GM21447 (cell line): ENCODE measurements at regions not wholly inside any gene's neighbourhood (a gene's known extent, or its start where the extent isn't known, plus 50 kb on each side); places are given as distances from the start of the nearest gene placed in this dataset.
"Not testable (repeated sequence)": the region's sequence is repeated elsewhere in the genome, so short reads cannot be mapped to it uniquely, and the experiment has no call there.

Experiments
- ATAC-seq: cut with Tn5 transposase; IDR thresholded peaks from one replicate; pipeline ENCODE4 v1.9.1; 2021; ENCODE audit not compliant: unreplicated experiment

DNA sequence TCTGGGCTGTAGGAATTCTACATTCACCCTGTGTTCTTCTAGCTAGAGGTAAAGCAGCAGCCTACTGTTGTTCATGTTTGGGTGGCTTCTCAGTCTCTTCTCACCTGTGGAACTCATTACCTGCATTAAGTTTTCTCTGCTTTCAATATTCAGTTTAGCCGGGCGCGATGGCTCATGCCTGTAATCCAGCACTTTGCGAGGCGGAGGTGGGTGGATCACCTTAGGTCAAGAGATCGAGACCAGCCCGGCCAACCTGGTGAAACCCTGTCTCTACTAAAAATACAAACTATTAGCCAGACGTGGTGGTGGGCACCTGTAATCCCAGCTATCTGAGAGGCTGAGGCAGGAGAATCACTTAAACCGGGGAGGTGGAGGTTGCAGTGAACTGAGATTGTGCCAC is 139.8 kb upstream of the UBE2E3 start:
- no peak for ATAC-seq

DNA sequence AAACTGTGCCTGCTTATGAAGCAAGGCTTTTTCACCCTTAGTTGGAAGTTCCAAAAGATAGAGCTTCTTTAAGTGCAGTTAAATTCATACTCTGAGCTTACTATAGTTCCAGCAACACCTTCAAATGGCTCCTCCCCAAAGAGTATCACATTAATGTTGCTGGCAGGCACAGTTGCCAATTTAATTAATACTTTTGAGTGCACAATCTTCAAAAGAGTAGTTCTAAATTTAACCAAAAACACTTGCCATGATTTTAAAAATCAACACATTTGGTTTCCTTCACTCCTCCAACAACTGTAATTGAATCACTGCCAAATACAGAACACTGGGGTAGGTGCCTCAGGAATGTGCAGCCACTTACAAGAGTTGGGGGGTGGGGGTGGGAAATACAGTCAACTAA is 150.6 kb upstream of the UBE2E3 start:
- no peak for ATAC-seq

- ATAC-seq, result no peak
Observed at GRCh38 chr2:180829261-180829660, 151.1 kb upstream of the UBE2E3 start.

DNA sequence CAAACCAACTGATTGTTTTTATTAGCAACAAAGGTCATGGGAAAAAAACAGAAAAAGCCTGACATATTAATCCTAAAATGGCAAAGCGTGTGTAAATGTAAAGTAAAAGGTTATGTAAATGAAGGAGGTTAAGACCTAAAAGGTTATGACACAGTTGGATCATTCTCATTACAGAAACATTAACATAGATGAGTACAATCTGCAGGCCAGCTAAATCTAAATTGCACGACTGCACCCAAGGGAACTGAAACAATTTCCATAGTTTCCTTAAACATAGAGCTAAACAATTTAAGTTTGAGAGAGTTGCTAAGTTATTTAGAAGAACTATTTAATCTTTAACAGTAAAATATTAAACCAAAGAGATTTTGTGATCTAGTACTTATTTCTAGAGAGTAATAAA is 151.6 kb upstream of the UBE2E3 start:
- ATAC-seq, result no peak

DNA sequence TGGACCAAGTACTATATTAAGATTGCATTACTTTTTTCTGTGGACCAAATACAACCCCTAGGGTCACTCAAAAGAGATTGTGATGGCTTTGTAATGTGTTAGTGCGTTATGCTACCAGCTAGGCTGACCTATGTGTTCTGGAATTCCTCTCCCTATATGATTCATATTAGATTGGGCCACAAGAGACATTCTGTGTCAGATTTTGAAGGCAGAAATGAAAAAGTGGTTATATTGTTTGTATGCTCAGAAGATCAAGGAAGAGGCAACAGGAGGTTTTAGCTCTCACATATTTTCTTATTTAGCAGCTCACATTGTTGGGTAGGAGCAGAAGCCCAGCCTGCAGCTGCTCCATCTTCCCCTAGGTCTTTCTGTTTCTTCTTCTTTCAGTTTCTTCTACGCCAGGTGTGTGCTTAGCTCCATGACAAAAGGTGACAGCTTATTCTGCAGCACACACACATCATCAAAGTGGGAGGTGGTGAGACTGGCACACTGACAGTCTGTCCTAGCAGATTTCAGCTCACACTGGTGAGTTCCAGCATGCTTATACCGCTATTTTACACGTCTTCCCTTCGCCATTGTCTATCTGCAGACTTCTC is 156.8 kb upstream of the UBE2E3 start:
- no peak for ATAC-seq

DNA sequence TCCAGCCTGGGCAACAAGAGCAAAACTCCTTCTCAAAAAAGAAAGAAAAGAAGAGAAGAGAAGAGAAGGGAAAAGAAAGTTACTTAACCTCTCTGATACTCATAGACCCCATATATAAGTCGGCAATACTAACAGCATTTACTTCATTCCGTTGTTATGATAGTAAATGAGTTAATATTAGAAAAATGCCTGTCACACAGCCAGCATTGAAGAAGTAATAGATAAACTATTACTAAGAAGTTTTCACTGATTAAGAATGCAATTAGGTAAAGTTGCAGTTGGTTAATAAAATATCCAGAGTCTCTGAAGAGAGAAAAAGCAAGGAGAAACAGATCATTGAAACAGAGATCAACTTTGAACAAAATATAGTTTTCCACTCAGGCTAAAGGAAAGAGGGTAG is 161.3 kb upstream of the UBE2E3 start:
- ATAC-seq, result no peak

DNA sequence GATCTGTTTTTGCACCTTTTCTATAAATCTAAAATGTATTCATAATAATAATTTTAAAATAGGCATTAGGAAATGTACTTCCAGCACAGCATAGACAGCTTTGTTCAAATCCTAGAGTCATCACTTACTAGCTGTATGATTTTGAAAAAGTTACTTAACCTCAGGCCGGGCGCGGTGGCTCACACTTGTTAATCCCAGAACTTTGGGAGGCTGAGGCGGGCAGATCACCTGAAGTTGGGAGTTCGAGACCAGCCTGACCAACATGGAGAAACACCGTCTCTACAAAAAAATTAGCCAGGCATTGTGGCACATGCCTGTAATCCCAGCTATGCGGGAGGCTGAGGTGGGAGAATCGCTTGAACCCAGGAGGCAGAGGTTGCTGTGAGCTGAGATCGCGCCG is 161.7 kb upstream of the UBE2E3 start:
- ATAC-seq, result not testable (repeated sequence)

DNA sequence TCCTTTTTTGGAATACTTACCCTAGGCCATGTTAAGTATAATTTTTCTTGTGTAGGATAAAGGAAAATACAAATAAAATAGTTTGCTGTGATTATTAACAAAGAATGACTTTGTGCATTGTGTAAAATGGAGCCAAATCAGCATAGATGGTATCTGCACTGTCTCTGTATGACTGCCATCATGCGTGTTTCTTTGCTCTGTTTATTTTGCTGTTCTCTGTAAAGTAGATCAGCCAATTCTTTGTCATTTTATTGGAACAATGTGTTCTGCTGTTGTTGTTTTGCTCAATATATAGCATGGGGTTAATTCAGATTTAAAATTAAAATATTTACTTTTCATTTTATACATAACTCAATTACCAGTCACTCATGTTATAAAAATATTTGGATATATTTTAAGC is 181.3 kb upstream of the UBE2E3 start:
- no peak for ATAC-seq

DNA sequence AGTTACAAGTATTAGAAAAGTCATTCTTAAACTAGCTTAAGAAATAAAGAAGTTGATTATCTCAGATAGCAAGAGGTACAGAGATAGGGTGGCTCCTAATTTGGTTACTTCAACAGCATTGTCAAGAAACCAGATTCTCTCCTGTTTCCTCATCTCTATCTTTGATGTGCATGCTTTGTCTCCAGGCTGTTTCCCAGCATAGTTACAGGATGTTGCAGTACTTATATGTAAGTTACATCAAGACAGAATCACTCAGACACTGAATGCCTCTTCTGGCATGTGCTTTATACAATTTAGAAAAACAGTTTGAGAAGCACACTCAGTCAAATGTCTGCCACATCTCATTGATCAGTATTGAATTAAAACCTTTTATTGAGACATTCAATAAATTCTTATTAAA is 189.5 kb upstream of the UBE2E3 start:
- no peak for ATAC-seq

GRCh38 chr2:180787330-180787729 is 193.1 kb upstream of the UBE2E3 start:
- no peak for ATAC-seq

DNA sequence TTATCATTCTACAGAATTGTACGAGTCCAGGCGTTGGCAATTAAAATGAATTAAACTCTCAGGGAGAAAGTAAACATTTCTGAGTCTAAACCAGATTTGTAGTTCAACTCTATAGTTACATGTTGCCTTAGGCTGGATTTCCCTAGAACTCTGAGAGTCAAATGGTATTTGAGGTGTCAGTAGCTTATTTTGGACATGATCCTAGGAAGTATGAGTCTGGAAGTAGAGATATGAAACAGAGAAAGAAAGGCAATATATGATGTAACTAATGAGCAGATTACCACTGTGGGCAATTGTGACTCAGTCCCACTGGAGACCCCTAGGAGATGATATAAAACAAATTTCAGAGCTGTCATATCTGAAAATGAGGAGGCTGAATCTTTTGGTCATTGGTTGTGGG is 199.1 kb upstream of the UBE2E3 start:
- ATAC-seq, result no peak

- no peak for ATAC-seq
Observed at GRCh38 chr2:180778291-180778690, 202.1 kb upstream of the UBE2E3 start.

- ATAC-seq, result no peak
Observed at GRCh38 chr2:180776921-180777320, 203.5 kb upstream of the UBE2E3 start.

- ATAC-seq, result no peak
Observed at GRCh38 chr2:180775711-180776110, 204.7 kb upstream of the UBE2E3 start.

- not testable (repeated sequence) for ATAC-seq
Observed at GRCh38 chr2:180765316-180765715, 215.1 kb upstream of the UBE2E3 start.

DNA sequence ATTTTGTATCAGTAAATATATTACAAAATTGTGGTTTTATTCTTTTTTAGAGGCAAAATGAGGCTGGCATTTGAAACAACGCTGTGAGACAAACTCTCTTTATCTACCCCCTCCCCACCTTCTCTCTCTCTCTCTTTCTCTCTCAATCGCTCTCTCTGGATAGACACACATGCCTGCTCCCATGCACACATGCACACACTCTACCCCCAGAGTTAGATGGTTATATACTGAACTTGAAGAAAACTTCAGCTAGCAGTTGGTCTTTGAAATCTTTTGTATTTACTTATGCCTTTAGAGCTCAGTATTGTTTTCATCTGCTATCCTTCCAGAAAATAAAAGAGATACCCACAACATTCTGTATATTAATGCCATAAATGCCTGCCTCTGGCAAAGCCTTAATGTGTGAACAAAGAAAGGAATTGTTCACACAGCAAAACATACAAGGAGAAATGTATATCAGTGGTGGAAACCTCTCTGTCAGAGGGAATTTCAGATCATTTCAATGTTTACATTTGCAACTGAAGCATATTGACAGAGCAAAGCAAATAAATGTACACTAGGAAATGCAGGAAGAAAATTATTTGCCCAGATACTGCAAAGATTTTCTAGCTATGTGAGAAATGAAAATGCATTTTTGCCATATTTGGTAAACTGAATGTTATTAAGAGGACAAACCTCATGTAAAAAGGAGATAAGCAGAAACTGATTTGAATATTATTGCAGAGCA is 217.0 kb upstream of the UBE2E3 start:
- ATAC-seq, result no peak

GRCh38 chr2:180761224-180761623 is 219.2 kb upstream of the UBE2E3 start:
- ATAC-seq, result no peak

DNA sequence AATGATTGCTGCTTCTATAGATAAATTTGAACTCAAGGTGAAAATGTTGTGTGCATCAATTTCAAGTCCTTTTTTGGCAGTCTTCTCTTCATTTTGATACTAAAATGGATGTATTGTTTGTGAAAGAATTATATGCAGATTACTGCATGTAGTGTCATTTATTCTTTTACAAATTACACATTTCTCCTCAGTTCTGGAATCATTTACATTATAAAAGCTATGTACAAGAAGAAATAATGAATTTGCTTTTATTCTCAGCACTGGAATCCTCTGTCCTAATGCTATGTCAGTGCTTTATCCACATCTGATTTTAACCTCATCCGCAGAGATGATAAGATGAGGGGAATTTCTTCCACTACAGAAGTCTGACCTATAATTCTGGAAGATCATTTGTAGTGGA is 220.8 kb upstream of the UBE2E3 start:
- ATAC-seq, result no peak

DNA sequence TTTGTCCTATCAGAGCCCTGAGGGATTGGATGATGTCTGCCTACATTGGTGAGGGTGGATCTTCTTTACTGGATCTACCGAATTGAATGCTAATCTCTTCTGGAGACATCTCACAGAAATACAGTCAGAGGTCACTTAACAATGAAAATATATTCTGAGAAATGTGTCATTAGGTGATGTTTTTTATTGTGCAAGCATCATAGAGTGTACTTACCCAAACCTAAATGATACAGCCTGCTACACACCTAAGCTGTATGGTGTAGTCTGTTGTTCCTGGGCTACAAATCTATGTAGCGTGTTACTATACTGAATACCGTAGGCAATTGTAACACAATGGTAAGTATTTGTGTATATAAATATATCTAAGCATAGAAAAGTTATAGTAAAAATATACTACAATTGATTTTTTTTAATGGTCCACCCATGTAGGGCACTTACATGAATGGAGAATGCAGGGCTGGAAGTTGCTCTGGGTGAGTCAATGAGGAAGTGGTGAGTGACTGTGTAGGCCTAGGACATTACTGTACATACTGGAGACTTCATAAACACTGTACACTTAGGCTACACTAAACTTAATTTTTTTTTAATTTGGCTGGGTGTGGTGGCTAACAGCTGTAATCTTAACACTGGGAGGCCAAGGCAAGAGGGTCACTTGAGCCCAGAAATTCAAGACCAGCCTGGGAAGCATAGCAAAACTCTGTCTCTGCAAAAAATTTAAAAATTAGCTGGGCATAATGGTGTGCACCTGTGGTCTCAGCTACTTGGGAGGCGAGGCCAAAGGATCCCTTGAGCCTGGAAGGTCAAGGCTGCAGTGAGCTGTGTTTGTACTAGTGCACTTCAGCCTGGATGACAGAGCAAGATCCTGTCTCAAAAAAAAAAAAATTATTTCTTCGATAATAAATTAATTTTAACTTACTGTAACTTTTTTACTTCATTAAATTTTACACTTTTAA is 226.3 kb upstream of the UBE2E3 start:
- no peak for ATAC-seq

GRCh38 chr2:180751306-180751920 is 229.0 kb upstream of the UBE2E3 start:
- no peak for ATAC-seq

GRCh38 chr2:180747728-180748127 is 232.7 kb upstream of the UBE2E3 start:
- no peak for ATAC-seq
